ENCODE measurements at regions not wholly inside any gene's neighbourhood (a gene's known extent, or its start where the extent isn't known, plus 50 kb on each side); places are given as distances from the start of the nearest gene placed in this dataset.
A peak's percentile ranks its signal among the peaks of the same experiment; 100 is the strongest.

DNA sequence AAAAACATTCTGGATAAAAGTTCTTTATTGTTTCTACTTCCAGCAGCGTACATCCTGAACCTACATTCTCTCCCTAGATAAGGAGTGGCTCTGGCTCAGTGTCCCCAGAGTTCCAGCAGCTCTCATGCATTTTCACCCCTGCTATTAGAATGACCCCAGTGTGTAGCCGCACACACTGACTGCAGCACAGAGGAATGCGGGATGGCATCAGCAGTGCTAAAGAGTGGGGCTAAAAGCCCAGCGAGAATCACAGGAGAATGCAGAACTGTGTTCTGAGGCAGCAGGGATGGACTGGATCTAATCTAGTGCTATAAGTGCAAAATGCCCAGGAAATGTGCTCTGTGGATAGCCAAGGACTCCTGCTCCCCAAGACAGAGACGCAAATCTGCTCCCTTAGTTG, 66.4 kb upstream of the TJP1 start:
- ChIA-PET CTCF (interaction anchor here (1.7 kb wide), 1 partner anchor 36 kb away, joined by 5 read pairs; no protein-coding TSS in a partner anchor), POLR2A (no interaction called here)
- Histone ChIP-seq H3K9me3 (ENCODE audit: control insufficient read depth, insufficient read depth, low read depth, low read length) (no peaks in the 10 kb centered on the region), H3K4me3 (ENCODE audit: low read depth, low read length) (no peak overlapping the region), H3K4me1 (ENCODE audit: control insufficient read depth, insufficient read depth, low read length) (peaks cover 5% of the 10 kb centered on the region), H3K27ac (ENCODE audit: extremely low read depth, low read depth, low read length) (no peak overlapping the region), H3K36me3 (ENCODE audit: control insufficient read depth in 2 of 2, insufficient read depth in 1 of 2, low read length in 2 of 2) (no peaks in the 10 kb centered on the region)
- no peak for TF ChIP-seq ZNF10 (tag by site-specific recombination; IDR thresholded peaks at IDR 0.05)
- no peak for TF ChIP-seq GFI1B (tag by site-specific recombination; IDR thresholded peaks at IDR 0.05)
- TF ChIP-seq, protein P1, sequence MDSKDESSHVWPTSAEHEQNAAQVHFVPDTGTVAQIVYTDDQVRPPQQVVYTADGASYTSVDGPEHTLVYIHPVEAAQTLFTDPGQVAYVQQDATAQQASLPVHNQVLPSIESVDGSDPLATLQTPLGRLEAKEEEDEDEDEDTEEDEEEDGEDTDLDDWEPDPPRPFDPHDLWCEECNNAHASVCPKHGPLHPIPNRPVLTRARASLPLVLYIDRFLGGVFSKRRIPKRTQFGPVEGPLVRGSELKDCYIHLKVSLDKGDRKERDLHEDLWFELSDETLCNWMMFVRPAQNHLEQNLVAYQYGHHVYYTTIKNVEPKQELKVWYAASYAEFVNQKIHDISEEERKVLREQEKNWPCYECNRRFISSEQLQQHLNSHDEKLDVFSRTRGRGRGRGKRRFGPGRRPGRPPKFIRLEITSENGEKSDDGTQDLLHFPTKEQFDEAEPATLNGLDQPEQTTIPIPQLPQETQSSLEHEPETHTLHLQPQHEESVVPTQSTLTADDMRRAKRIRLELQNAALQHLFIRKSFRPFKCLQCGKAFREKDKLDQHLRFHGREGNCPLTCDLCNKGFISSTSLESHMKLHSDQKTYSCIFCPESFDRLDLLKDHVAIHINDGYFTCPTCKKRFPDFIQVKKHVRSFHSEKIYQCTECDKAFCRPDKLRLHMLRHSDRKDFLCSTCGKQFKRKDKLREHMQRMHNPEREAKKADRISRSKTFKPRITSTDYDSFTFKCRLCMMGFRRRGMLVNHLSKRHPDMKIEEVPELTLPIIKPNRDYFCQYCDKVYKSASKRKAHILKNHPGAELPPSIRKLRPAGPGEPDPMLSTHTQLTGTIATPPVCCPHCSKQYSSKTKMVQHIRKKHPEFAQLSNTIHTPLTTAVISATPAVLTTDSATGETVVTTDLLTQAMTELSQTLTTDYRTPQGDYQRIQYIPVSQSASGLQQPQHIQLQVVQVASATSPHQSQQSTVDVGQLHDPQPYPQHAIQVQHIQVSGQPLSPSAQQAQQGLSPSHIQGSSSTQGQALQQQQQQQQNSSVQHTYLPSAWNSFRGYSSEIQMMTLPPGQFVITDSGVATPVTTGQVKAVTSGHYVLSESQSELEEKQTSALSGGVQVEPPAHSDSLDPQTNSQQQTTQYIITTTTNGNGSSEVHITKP (tag by site-specific recombination; IDR thresholded peaks at IDR 0.05): peak; percentile 43
- no peak for TF ChIP-seq ZNF37A (tag by site-specific recombination; IDR thresholded peaks at IDR 0.05)
- TF ChIP-seq ZFP69B (tag by site-specific recombination; IDR thresholded peaks at IDR 0.05): no peak
- TF ChIP-seq, protein P2, sequence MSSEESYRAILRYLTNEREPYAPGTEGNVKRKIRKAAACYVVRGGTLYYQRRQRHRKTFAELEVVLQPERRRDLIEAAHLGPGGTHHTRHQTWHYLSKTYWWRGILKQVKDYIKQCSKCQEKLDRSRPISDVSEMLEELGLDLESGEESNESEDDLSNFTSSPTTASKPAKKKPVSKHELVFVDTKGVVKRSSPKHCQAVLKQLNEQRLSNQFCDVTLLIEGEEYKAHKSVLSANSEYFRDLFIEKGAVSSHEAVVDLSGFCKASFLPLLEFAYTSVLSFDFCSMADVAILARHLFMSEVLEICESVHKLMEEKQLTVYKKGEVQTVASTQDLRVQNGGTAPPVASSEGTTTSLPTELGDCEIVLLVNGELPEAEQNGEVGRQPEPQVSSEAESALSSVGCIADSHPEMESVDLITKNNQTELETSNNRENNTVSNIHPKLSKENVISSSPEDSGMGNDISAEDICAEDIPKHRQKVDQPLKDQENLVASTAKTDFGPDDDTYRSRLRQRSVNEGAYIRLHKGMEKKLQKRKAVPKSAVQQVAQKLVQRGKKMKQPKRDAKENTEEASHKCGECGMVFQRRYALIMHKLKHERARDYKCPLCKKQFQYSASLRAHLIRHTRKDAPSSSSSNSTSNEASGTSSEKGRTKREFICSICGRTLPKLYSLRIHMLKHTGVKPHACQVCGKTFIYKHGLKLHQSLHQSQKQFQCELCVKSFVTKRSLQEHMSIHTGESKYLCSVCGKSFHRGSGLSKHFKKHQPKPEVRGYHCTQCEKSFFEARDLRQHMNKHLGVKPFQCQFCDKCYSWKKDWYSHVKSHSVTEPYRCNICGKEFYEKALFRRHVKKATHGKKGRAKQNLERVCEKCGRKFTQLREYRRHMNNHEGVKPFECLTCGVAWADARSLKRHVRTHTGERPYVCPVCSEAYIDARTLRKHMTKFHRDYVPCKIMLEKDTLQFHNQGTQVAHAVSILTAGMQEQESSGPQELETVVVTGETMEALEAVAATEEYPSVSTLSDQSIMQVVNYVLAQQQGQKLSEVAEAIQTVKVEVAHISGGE (tag by site-specific recombination; conservative IDR thresholded peaks at IDR 0.05; ENCODE audit: low read depth): no peak
- TF ChIP-seq ZBTB17 (tag by site-specific recombination; IDR thresholded peaks at IDR 0.05): peak; percentile 50; the same call in 1 of the 2 replicates
- no peak for TF ChIP-seq ZNF837 (tag by site-specific recombination; IDR thresholded peaks at IDR 0.05)
- no peak for TF ChIP-seq ZNF555 (tag by site-specific recombination; conservative IDR thresholded peaks at IDR 0.05)
- no peak for TF ChIP-seq ZNF610 (tag by site-specific recombination; IDR thresholded peaks at IDR 0.05; ENCODE audit: borderline replicate concordance)
- peak; percentile 74 for TF ChIP-seq ZNF600 (tag by site-specific recombination; IDR thresholded peaks at IDR 0.05)
- TF ChIP-seq, protein P3, sequence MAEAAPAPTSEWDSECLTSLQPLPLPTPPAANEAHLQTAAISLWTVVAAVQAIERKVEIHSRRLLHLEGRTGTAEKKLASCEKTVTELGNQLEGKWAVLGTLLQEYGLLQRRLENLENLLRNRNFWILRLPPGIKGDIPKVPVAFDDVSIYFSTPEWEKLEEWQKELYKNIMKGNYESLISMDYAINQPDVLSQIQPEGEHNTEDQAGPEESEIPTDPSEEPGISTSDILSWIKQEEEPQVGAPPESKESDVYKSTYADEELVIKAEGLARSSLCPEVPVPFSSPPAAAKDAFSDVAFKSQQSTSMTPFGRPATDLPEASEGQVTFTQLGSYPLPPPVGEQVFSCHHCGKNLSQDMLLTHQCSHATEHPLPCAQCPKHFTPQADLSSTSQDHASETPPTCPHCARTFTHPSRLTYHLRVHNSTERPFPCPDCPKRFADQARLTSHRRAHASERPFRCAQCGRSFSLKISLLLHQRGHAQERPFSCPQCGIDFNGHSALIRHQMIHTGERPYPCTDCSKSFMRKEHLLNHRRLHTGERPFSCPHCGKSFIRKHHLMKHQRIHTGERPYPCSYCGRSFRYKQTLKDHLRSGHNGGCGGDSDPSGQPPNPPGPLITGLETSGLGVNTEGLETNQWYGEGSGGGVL (tag by site-specific recombination; IDR thresholded peaks at IDR 0.05): no peak
- no peak for TF ChIP-seq HOXD13 (CRISPR knock-in tag; IDR thresholded peaks at IDR 0.05; ENCODE audit: borderline replicate concordance)
- TF ChIP-seq ZFP37 (tag by site-specific recombination; IDR thresholded peaks at IDR 0.05): no peak
- TF ChIP-seq SP2 (tag by site-specific recombination; IDR thresholded peaks at IDR 0.05): no peak
- TF ChIP-seq ZBTB20 (tag by site-specific recombination; IDR thresholded peaks at IDR 0.05): no peak
- no peak for TF ChIP-seq SP7 (tag by site-specific recombination; IDR thresholded peaks at IDR 0.05)
- TF ChIP-seq BCL11B (tag by site-specific recombination; IDR thresholded peaks at IDR 0.05; ENCODE audit: low read depth): no peak
- no peak for TF ChIP-seq ZNF184 (tag by site-specific recombination; IDR thresholded peaks at IDR 0.05)

Measured in HEK293 (cell line).